Endothelial cell of umbilical vein (primary cell): ENCODE measurements at regions not wholly inside any gene's neighbourhood (a gene's known extent, or its start where the extent isn't known, plus 50 kb on each side); places are given as distances from the start of the nearest gene placed in this dataset.

Source experiments
- BruUV-seq: library from RNA; stranded (reverse); fragments of 400-500 nt; replicated peaks from 2 replicates; lab custom pipeline; 2021; lab: Mats Ljungman, UMichigan
- CTCF ChIA-PET: fragments of 300-600, 350-600 bp; sonication (Branson Sonifier 250); formaldehyde crosslinking; loops from one replicate; lab custom pipeline; 2021; ENCODE audit warnings: antibody characterized with exemption, inconsistent platforms; lab: Charles Lee
- POLR2A ChIA-PET: fragments of 300-600, 350-600 bp; sonication (Branson Sonifier 250); formaldehyde crosslinking; loops from one replicate; lab custom pipeline; 2021; ENCODE audit warnings: antibody characterized with exemption, inconsistent platforms; lab: Charles Lee
- DNase-seq: peaks from one replicate; pipeline ENCODE4 v3.0.0-alpha.2; 2011; ENCODE audit warnings: low read depth, low spot score
- FAIRE-seq: peaks from 2 replicates; lab custom pipeline; 2011; peaks lifted over from hg19 to GRCh38; lab: Jason Lieb, UNC
- H2AFZ ChIP-seq: 2 replicates; pipeline ENCODE4 v1.6.0; 2012; ENCODE audit warnings: low read depth, low read length, control low read depth, inconsistent platforms
- H3K27ac ChIP-seq: 2 replicates; pipeline ENCODE4 v1.5.1; 2011; ENCODE audit warnings: low read depth, mild to moderate bottlenecking, control low read depth, low read length, moderate library complexity; ENCODE audit not compliant: insufficient read depth
- H3K27me3 ChIP-seq, 2 experiments: 2 replicates each; pipeline versions ENCODE4 v1.6.0 to v1.6.1; 2011; ENCODE audit warnings: low read length in 2 of 2, mixed read lengths in 1 of 2; ENCODE audit not compliant: control insufficient read depth in 2 of 2, insufficient read depth in 2 of 2
- H3K36me3 ChIP-seq, 2 experiments: 2 replicates in 1 of 2; 3 replicates in 1 of 2; pipeline ENCODE4 v1.5.1; 2011; ENCODE audit warnings: low read length in 2 of 2, mild to moderate bottlenecking in 1 of 2, moderate library complexity in 1 of 2; ENCODE audit not compliant: control insufficient read depth in 2 of 2, insufficient read depth in 2 of 2; ENCODE audit errors: extremely low read depth in 1 of 2
- H3K4me1 ChIP-seq: 3 replicates; pipeline ENCODE4 v1.5.1; 2011; ENCODE audit warnings: mild to moderate bottlenecking, low read length; ENCODE audit not compliant: control insufficient read depth, insufficient read depth; ENCODE audit errors: extremely low read depth
- H3K4me2 ChIP-seq: 2 replicates; pipeline ENCODE4 v1.6.1; 2011; ENCODE audit warnings: low read length, control low read depth, mixed read lengths; ENCODE audit not compliant: insufficient read depth
- H3K4me3 ChIP-seq, 3 experiments: fragments of 200-600 bp in 1 of 3; sonication (generic), shearing (Covaris generic) in 1 of 3; replicated peaks in 1 of 3; 2 replicates each; pipeline ENCODE4 v1.5.1; 2011 to 2016; ENCODE audit warnings: control low read depth in 3 of 3, low read length in 3 of 3, mild to moderate bottlenecking in 2 of 3, inconsistent platforms in 1 of 3, low read depth in 1 of 3, moderate library complexity in 1 of 3; ENCODE audit not compliant: insufficient read depth in 1 of 3
- H3K79me2 ChIP-seq: 2 replicates; pipeline ENCODE4 v1.6.0; 2012; ENCODE audit warnings: low read length, inconsistent platforms; ENCODE audit not compliant: control insufficient read depth, insufficient read depth
- H3K9ac ChIP-seq: replicated peaks from 2 replicates; pipeline ENCODE3; 2011; ENCODE audit warnings: low read length, control low read depth; ENCODE audit not compliant: insufficient read depth; ENCODE audit errors: extremely low read depth
- H3K9me1 ChIP-seq: replicated peaks from 3 replicates; pipeline ENCODE4 v1.6.0; 2011; ENCODE audit warnings: mild to moderate bottlenecking, low read length; ENCODE audit not compliant: control insufficient read depth, insufficient read depth; ENCODE audit errors: extremely low read depth
- H3K9me3 ChIP-seq: replicated peaks from 2 replicates; pipeline ENCODE4 v1.5.1; 2012; ENCODE audit warnings: low read length, inconsistent platforms; ENCODE audit not compliant: control insufficient read depth, insufficient read depth
- H4K20me1 ChIP-seq: replicated peaks from 2 replicates; pipeline ENCODE3; 2011; ENCODE audit warnings: mild to moderate bottlenecking, low read length; ENCODE audit not compliant: control insufficient read depth, insufficient read depth; ENCODE audit errors: extremely low read depth
- EZH2 ChIP-seq: IDR thresholded peaks from 2 replicates; pipeline ENCODE4 v1.6.1; 2012; ENCODE audit warnings: borderline replicate concordance, low read depth, mild to moderate bottlenecking, moderate library complexity, low read length, inconsistent platforms; ENCODE audit not compliant: severe bottlenecking
- FOS ChIP-seq: IDR thresholded peaks from 2 replicates; pipeline ENCODE4 v1.6.1; 2011; ENCODE audit warnings: mild to moderate bottlenecking, low read length, moderate library complexity, borderline replicate concordance; ENCODE audit not compliant: insufficient read depth
- GATA2 ChIP-seq: IDR thresholded peaks from 2 replicates; pipeline ENCODE4 v1.7.0; 2011; ENCODE audit warnings: low read depth, mild to moderate bottlenecking, moderate library complexity, mixed read lengths, low read length; ENCODE audit not compliant: insufficient read length, insufficient read depth
- JUN ChIP-seq: IDR thresholded peaks from 2 replicates; pipeline ENCODE4 v1.6.1; 2011; ENCODE audit warnings: borderline replicate concordance, low read depth; ENCODE audit not compliant: insufficient read length, insufficient read depth
- MYC ChIP-seq: IDR thresholded peaks from one replicate; pipeline ENCODE4 v1.6.1; 2011; ENCODE audit warnings: mild to moderate bottlenecking, low read depth, low read length
- POLR2A ChIP-seq: IDR thresholded peaks from 2 replicates; pipeline ENCODE4 v1.6.1; 2012; ENCODE audit warnings: low read depth, mild to moderate bottlenecking, control low read depth, low read length
- POLR2AphosphoS5 ChIP-seq: IDR thresholded peaks from 2 replicates; pipeline ENCODE4 v1.6.1; 2012; ENCODE audit warnings: low read depth, mild to moderate bottlenecking, control low read depth, low read length, moderate library complexity; ENCODE audit not compliant: insufficient read depth
- dilution Hi-C: fragments of 300-500 bp; cut with MboI; formaldehyde crosslinking; loops from one replicate; pipeline ENCODE4 v1.15.0; 2019; ENCODE audit warnings: low sequenced_read_pairs; ENCODE audit not compliant: extremely low pct_ligation_motif_present
- intact Hi-C: fragments of 100-400 bp; cut with micrococcal nuclease; formaldehyde crosslinking; loops from one replicate; pipeline ENCODE4 v1.10.0; 2022
- TF ChIP-seq, protein P1 (sequence below), 2 donors: IDR thresholded peaks; 1 replicate in 1 of 2; 2 replicates in 1 of 2; pipeline ENCODE4 v1.5.1; 2011; ENCODE audit warnings: low read length in 2 of 2, mild to moderate bottlenecking in 2 of 2, moderate library complexity in 2 of 2, control low read depth in 1 of 2, inconsistent platforms in 1 of 2, low read depth in 1 of 2; ENCODE audit not compliant: insufficient read depth in 1 of 2; ENCODE audit errors: extremely low read depth in 1 of 2
- TF ChIP-seq, protein P2 (sequence below): IDR thresholded peaks from 2 replicates; pipeline ENCODE4 v1.6.1; 2011; ENCODE audit not compliant: insufficient read depth, insufficient read length

DNA sequence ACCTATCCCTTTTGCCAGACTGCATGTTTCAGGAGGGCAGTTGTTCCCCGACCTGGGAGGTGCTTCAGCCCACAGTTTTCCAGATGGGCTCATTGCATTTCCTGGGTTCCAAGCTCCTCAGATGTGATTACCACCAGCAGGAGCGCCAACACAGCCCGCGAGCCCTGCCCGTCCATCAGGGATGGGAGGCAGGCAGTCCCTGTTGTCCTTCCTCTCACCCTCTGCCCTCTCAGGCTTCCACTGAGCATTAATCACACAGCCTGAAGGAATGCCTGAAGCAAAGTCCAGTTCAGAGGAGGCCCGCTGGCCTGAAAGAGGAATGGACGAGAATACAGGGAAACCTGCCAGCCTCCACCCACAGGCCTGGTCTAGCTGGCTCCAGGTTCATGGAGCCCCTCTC, 256.3 kb upstream of the SDK2 start:
- TF ChIP-seq, protein P1, sequence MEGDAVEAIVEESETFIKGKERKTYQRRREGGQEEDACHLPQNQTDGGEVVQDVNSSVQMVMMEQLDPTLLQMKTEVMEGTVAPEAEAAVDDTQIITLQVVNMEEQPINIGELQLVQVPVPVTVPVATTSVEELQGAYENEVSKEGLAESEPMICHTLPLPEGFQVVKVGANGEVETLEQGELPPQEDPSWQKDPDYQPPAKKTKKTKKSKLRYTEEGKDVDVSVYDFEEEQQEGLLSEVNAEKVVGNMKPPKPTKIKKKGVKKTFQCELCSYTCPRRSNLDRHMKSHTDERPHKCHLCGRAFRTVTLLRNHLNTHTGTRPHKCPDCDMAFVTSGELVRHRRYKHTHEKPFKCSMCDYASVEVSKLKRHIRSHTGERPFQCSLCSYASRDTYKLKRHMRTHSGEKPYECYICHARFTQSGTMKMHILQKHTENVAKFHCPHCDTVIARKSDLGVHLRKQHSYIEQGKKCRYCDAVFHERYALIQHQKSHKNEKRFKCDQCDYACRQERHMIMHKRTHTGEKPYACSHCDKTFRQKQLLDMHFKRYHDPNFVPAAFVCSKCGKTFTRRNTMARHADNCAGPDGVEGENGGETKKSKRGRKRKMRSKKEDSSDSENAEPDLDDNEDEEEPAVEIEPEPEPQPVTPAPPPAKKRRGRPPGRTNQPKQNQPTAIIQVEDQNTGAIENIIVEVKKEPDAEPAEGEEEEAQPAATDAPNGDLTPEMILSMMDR (IDR thresholded peaks at IDR 0.05; ENCODE audit: extremely low read depth in 1 of 2, insufficient read depth in 1 of 2, low read depth in 1 of 2, low read length in 2 of 2), result no peak
- TF ChIP-seq JUN (no peak), POLR2AphosphoS5 (no peak), POLR2A (no peak)
- H3K4me2 ChIP-seq, result no peak overlapping the region
- no peaks in the 10 kb centered on the region for H3K79me2 ChIP-seq
- H3K9me1 ChIP-seq, result no peaks in the 10 kb centered on the region
- no peak for FAIRE-seq
- dilution Hi-C loops, result no loop called here
- H3K27ac ChIP-seq, result no peak overlapping the region
- H3K4me1 ChIP-seq, result no peaks in the 10 kb centered on the region
- ChIA-PET CTCF (no interaction called here), POLR2A (no interaction called here)
- no peaks in the 10 kb centered on the region for H3K36me3 ChIP-seq
- H3K9ac ChIP-seq, result no peak overlapping the region
- BruUV-seq, result no TSS peak
- no peaks in the 10 kb centered on the region for H4K20me1 ChIP-seq
- no peaks in the 10 kb centered on the region for H3K9me3 ChIP-seq
- DNase-seq, result no peak
- intact Hi-C loops, result no loop called here
- no peak overlapping the region for H2AFZ ChIP-seq
- H3K4me3 ChIP-seq, result no peak overlapping the region
- H3K27me3 ChIP-seq, result no peaks in the 10 kb centered on the region

DNA sequence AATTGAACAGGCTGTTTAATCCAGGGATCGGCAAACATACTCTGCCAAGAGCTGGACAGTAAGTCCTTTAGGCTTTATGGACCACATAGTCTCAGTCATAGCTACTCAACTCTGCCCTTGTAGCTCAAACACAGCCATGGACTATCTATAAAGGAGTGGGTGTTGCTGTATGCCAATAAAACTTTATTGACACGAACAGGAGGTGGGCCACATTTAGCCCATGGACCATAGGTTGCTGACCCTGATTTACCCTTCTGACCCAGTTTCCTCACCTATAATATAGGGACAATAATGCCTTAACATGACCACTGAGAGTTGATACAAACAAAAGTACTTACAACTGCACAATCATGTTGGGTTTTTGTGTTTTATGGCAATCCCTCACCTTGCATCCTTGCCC, 257.0 kb upstream of the SDK2 start:
- Histone ChIP-seq H3K4me3 (no peak overlapping the region), H3K27ac (no peak overlapping the region), H3K36me3 (no peaks in the 10 kb centered on the region), H3K9ac (no peak overlapping the region), H3K4me1 (no peaks in the 10 kb centered on the region), H3K79me2 (no peaks in the 10 kb centered on the region), H3K9me3 (no peaks in the 10 kb centered on the region), H2AFZ (no peak overlapping the region), H4K20me1 (no peaks in the 10 kb centered on the region), H3K9me1 (no peaks in the 10 kb centered on the region), H3K27me3 (no peaks in the 10 kb centered on the region), H3K4me2 (no peak overlapping the region)
- intact Hi-C loops, result no loop called here
- dilution Hi-C loops, result no loop called here
- TF ChIP-seq, protein P2, sequence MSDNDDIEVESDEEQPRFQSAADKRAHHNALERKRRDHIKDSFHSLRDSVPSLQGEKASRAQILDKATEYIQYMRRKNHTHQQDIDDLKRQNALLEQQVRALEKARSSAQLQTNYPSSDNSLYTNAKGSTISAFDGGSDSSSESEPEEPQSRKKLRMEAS, result no peak
- TF ChIP-seq JUN (no peak), MYC (no peak), EZH2 (no peak), FOS (no peak), GATA2 (no peak), POLR2A (no peak), POLR2AphosphoS5 (no peak)
- TF ChIP-seq, protein P1 (IDR thresholded peaks at IDR 0.05; ENCODE audit: extremely low read depth in 1 of 2, insufficient read depth in 1 of 2, low read depth in 1 of 2, low read length in 2 of 2), result no peak
- no TSS peak for BruUV-seq
- POLR2A ChIA-PET, result no interaction called here
- FAIRE-seq, result no peak
- no peak for DNase-seq
- CTCF ChIA-PET, result no interaction called here
